ENCODE measurements at regions not wholly inside any gene's neighbourhood (a gene's known extent, or its start where the extent isn't known, plus 50 kb on each side); places are given as distances from the start of the nearest gene placed in this dataset.

GRCh38 chr2:19568809-19569208 lies 210.4 kb upstream of the OSR1 start:
- CTCF ChIA-PET, result no interaction called here
- peaks cover 4% of the 10 kb centered on the region for H3K27me3 Mint-ChIP-seq
- H3K4me1 Mint-ChIP-seq, result no peaks in the 10 kb centered on the region

DNA sequence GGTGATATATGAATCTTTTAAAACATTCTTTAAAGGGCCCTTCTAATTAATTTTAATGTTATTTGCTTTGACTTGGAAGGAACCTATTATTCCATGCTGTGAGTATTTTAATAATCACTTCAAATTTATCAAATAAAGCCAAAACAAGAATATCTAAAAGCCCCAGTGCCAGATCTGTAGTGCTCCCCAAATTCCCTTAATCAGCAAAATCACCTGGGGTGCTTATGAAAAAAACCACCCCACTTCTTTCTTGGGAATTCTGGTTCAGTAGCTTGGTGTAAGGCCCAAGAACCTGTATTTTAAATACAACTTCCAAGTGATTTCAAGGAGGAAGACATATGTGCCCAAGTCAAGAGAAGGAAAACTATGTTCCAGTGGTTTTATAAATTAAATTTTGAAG lies 202.4 kb upstream of the OSR1 start:
- Mint-ChIP-seq H3K27me3 (peaks cover 11% of the 10 kb centered on the region), H3K36me3 (no peaks in the 10 kb centered on the region), H3K4me1 (peaks cover 6% of the 10 kb centered on the region), H3K9me3 (ENCODE audit: low read depth) (no peaks in the 10 kb centered on the region), H3K4me3 (no peak overlapping the region), H3K27ac (no peak overlapping the region)
- DNase-seq (no peak), ATAC-seq (no peak)
- CTCF ChIA-PET, result no interaction called here

More at GRCh38 chr2:19568809-19569208, 210.4 kb upstream of the OSR1 start:
- no peak for DNase-seq
- no peak for ATAC-seq
- Mint-ChIP-seq H3K4me3 (no peak overlapping the region), H3K27ac (no peak overlapping the region), H3K9me3 (ENCODE audit: low read depth) (no peaks in the 10 kb centered on the region), H3K36me3 (no peaks in the 10 kb centered on the region)

DNA sequence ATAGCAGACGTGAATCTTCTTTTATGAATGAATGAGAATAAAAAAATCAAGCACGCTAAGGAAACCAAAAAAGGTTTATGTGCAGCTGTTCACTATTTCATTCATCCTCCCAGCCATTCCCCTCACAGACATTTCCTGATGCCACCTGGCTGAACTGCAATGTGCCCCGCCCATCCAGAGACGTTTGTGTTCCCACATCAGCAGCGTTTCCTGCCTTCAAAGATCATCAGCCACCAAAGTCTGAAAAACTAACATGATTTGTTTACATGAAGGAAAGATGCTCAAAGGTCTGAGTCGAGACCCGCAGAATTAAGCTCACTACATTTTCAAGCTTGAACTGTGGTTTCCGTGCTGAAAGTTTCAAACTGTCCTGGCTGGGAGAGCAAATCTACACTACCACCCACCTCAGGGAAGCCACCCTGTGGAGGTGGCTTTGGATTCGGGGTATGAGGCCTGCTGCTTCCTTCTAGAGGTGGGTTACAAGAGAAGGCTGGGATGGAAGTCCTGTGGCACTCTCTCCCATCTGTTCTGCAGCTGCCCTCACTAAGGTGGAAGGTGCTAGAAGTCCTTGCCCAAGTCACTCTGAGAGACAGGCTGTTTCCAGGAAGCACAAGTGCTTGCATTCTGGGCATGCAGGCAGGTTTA lies 201.3 kb upstream of the OSR1 start:
- H3K27ac Mint-ChIP-seq, result no peak overlapping the region
- H3K27me3 Mint-ChIP-seq, result peaks cover 11% of the 10 kb centered on the region
- DNase-seq (no peak), ATAC-seq (no peak)
- H3K36me3 Mint-ChIP-seq, result no peaks in the 10 kb centered on the region
- peaks cover 6% of the 10 kb centered on the region for H3K4me1 Mint-ChIP-seq
- H3K4me3 Mint-ChIP-seq, result no peak overlapping the region
- H3K9me3 Mint-ChIP-seq (ENCODE audit: low read depth), result no peaks in the 10 kb centered on the region
- CTCF ChIA-PET, result interaction anchor here (0.5 kb wide), 1 partner anchor 96 kb away, joined by 3 read pairs; no protein-coding TSS in a partner anchor

DNA sequence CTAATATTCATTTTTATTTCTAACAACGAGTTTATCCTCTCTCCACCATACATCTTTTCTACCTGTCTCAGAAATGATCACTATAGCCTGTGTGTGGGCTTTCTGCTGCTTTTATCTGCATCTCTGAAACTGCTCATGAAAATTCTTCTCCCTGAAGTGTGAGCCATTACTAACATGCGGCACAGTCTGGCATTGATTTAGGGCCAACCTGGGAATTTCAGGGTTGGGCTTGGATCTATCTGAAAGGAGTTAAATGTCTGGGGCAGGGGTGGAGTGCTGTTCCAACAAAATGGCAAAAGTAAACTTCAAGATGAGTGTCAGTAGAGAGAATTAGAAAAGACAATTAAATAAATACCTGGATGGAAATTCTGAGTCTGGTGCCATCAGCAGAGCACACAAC lies 198.2 kb upstream of the OSR1 start:
- DNase-seq (no peak), ATAC-seq (no peak)
- H3K27ac Mint-ChIP-seq, result no peak overlapping the region
- peaks cover 13% of the 10 kb centered on the region for H3K27me3 Mint-ChIP-seq
- CTCF ChIA-PET, result no interaction called here
- no peaks in the 10 kb centered on the region for H3K36me3 Mint-ChIP-seq
- H3K9me3 Mint-ChIP-seq (ENCODE audit: low read depth), result no peaks in the 10 kb centered on the region
- no peak overlapping the region for H3K4me3 Mint-ChIP-seq
- peaks cover 6% of the 10 kb centered on the region for H3K4me1 Mint-ChIP-seq

DNA sequence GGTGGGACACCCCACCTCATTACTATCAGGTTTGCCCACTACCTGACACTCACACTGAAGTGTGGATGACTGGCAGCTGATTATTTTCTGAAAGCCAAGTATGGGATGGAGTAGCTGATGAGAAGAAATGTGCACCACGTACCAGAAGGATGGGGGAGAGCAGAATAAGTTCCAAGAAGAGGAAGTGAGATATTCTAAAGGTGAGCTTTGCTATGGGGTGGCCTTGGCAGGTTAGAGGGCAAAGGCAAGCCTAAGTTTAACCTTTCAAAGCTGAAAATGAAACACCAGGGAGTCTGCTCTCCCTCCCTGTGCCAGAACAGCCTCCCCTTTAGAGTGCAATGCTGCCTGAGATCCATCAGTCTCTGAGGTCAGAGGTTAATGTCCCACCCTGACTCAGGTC lies 196.1 kb upstream of the OSR1 start:
- Mint-ChIP-seq H3K27ac (no peak overlapping the region), H3K27me3 (peaks cover 16% of the 10 kb centered on the region), H3K36me3 (no peaks in the 10 kb centered on the region), H3K4me1 (peaks cover 2% of the 10 kb centered on the region), H3K9me3 (ENCODE audit: low read depth) (no peaks in the 10 kb centered on the region), H3K4me3 (no peak overlapping the region)
- CTCF ChIA-PET, result interaction anchor here (0.9 kb wide), 1 partner anchor 9 kb away, joined by 3 read pairs; no protein-coding TSS in a partner anchor
- ATAC-seq, result no peak
- DNase-seq, result no peak

DNA sequence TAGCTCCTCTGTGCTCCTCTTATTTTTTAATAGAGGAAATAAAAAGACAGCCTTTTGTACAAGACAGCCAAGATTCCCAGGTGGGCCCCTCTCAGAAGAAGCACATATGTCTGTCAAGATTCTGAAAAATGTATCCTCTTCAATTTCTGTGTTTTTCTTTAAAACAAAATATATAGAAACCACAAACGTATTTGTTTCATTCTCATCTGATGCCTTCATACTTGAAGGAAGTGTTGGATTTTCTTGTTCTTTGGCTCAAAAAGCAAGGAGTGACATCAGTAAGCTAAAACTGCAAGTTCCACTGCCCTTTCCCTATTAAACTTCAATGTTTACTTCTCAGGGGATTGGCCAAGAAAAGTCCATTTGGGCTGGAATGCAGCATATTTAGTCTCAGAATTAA lies 193.8 kb upstream of the OSR1 start:
- CTCF ChIA-PET, result no interaction called here
- DNase-seq (no peak), ATAC-seq (no peak)
- Mint-ChIP-seq H3K9me3 (ENCODE audit: low read depth) (no peaks in the 10 kb centered on the region), H3K27ac (no peak overlapping the region), H3K36me3 (no peaks in the 10 kb centered on the region), H3K27me3 (peaks cover 8% of the 10 kb centered on the region), H3K4me1 (no peaks in the 10 kb centered on the region), H3K4me3 (no peak overlapping the region)

- Mint-ChIP-seq H3K4me1 (no peaks in the 10 kb centered on the region), H3K9me3 (ENCODE audit: low read depth) (no peaks in the 10 kb centered on the region), H3K27ac (no peak overlapping the region), H3K27me3 (peaks cover 8% of the 10 kb centered on the region), H3K4me3 (no peak overlapping the region), H3K36me3 (no peaks in the 10 kb centered on the region)
- DNase-seq, result no peak
- no peak for ATAC-seq
- CTCF ChIA-PET, result no interaction called here
These were observed 192.3 kb upstream of the OSR1 start for GRCh38 chr2:19550750-19551149.

DNA sequence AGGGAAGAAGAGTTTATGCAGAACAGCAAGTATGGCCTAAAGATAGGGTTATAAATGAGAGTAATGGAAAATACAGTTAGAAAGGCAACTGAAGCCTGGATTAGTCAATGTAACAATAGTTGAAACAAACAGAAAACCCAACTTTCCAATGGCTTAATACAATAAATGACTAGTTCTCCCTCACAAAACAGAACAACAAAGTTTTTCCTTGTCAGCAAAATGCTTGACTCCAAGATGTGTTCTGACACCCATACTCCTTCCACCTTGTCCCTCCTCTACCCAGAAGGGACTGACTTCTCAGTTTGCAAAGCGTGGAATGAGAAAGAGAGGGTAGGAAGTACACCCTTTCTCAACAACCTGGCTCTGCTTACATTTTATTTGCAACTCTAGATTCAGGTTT lies 191.4 kb upstream of the OSR1 start:
- Mint-ChIP-seq H3K27me3 (peaks cover 8% of the 10 kb centered on the region), H3K9me3 (ENCODE audit: low read depth) (no peaks in the 10 kb centered on the region), H3K4me3 (no peak overlapping the region), H3K27ac (no peak overlapping the region), H3K4me1 (no peaks in the 10 kb centered on the region), H3K36me3 (no peaks in the 10 kb centered on the region)
- ATAC-seq (no peak), DNase-seq (no peak)
- CTCF ChIA-PET, result no interaction called here

DNA sequence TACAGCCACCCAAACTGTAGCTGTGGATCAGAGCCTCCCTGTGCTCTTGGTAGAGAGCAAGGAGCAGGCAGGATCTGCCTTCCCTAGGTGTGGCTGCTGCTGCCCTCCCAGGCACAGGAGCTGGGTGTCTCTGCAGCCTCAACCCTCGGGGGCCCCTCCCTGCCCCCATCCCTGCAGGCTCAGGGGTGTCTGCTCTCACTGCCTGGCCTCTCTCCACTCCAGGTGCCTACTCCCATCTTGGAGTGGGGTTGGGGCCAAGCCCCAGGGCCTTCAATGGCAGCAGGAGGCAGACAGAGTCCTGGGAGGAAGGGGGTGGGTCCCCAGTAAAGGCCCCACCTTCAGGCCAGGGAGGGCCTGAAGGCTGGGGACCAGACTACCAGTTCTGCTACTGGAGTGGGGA lies 189.7 kb upstream of the OSR1 start:
- H3K36me3 Mint-ChIP-seq, result no peaks in the 10 kb centered on the region
- ATAC-seq, result no peak
- H3K4me3 Mint-ChIP-seq, result no peak overlapping the region
- H3K27me3 Mint-ChIP-seq, result peaks cover 3% of the 10 kb centered on the region
- DNase-seq, result no peak
- H3K4me1 Mint-ChIP-seq, result no peaks in the 10 kb centered on the region
- no peaks in the 10 kb centered on the region for H3K9me3 Mint-ChIP-seq (ENCODE audit: low read depth)
- CTCF ChIA-PET, result no interaction called here
- no peak overlapping the region for H3K27ac Mint-ChIP-seq

- Mint-ChIP-seq H3K4me1 (no peaks in the 10 kb centered on the region), H3K27ac (no peak overlapping the region), H3K4me3 (no peak overlapping the region), H3K9me3 (ENCODE audit: low read depth) (no peaks in the 10 kb centered on the region), H3K36me3 (no peaks in the 10 kb centered on the region), H3K27me3 (peaks cover 3% of the 10 kb centered on the region)
- DNase-seq, result no peak
- no peak for ATAC-seq
- CTCF ChIA-PET, result no interaction called here
These were observed 188.9 kb upstream of the OSR1 start for GRCh38 chr2:19547321-19547720.

GRCh38 chr2:19545507-19545906 lies 187.1 kb upstream of the OSR1 start:
- Mint-ChIP-seq H3K9me3 (ENCODE audit: low read depth) (no peaks in the 10 kb centered on the region), H3K27ac (no peak overlapping the region), H3K27me3 (peaks cover under 1% of the 10 kb centered on the region), H3K4me1 (no peaks in the 10 kb centered on the region), H3K4me3 (no peak overlapping the region), H3K36me3 (no peaks in the 10 kb centered on the region)
- CTCF ChIA-PET, result no interaction called here
- DNase-seq (no peak), ATAC-seq (no peak)

GRCh38 chr2:19543663-19544383 lies 185.4 kb upstream of the OSR1 start:
- no peaks in the 10 kb centered on the region for H3K9me3 Mint-ChIP-seq (ENCODE audit: low read depth)
- H3K27ac Mint-ChIP-seq, result no peak overlapping the region
- H3K36me3 Mint-ChIP-seq, result no peaks in the 10 kb centered on the region
- no peaks in the 10 kb centered on the region for H3K4me1 Mint-ChIP-seq
- CTCF ChIA-PET, result no interaction called here
- H3K27me3 Mint-ChIP-seq, result peaks cover 3% of the 10 kb centered on the region
- ATAC-seq, result no peak
- no peak overlapping the region for H3K4me3 Mint-ChIP-seq
- no peak for DNase-seq

DNA sequence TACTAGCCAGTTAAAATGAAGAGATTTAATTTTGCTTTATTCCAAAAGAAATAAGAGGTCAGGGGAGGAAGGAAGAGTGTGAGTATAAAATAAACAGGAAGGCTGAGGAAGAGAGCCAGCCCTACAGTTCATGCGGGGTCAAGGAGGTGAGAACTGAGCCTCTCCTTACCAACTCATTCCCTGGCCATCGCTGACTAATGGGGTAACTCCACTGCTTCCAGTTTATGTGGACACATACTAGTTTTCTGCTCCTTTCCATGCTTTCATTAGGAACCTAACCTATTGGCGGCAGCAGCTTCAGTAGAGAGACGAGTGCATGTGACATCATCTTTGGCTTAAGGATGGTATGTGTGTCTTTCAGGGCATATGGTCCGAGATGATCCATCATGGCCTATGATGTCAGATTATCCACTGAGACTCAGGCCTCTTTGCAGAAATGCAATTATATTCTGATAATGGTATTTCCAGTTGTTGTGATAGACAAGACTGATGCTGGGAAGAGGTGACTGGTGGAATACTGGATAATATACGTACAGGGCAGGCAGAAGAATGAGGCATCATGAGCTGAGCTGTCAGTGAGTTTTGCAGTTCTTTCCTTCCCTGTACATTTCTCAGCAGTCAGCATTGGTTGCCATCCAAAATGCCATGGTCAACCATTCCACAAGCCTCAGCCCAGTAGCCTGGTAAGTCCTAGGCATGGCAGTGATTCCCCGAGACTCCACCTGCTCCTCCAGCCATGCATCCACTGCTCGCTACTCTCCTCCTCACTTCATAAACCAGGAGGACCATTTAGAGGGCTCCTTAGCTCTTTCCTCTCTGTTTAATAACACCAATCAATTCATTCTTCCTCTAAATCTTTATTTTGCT lies 184.6 kb upstream of the OSR1 start:
- peaks cover 3% of the 10 kb centered on the region for H3K27me3 Mint-ChIP-seq
- CTCF ChIA-PET, result no interaction called here
- DNase-seq (no peak), ATAC-seq (no peak)
- no peak overlapping the region for H3K27ac Mint-ChIP-seq
- no peaks in the 10 kb centered on the region for H3K9me3 Mint-ChIP-seq (ENCODE audit: low read depth)
- H3K4me1 Mint-ChIP-seq, result no peaks in the 10 kb centered on the region
- H3K36me3 Mint-ChIP-seq, result no peaks in the 10 kb centered on the region
- no peak overlapping the region for H3K4me3 Mint-ChIP-seq

DNA sequence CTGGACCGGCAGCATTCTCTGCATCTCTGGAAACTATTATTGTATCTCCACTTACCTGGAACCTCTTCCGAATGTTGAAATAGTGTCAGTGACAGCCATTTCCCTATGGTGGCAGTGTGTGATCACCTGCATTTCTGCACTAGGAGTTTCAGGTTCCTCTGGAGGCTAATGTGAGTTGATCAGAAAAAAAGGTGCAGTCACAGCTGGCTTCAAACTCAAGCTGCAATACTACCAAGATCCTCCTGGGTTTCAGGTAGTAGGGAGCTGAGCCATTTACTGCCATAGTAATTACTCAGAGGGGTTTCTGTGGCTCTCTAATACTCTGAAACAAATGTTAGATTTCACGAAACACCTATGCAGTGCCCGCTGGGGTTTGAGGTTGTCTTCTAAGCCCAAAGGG lies 183.5 kb upstream of the OSR1 start:
- Mint-ChIP-seq H3K27me3 (peaks cover 7% of the 10 kb centered on the region), H3K27ac (no peak overlapping the region), H3K4me3 (no peak overlapping the region), H3K36me3 (no peaks in the 10 kb centered on the region), H3K9me3 (ENCODE audit: low read depth) (no peaks in the 10 kb centered on the region), H3K4me1 (no peaks in the 10 kb centered on the region)
- CTCF ChIA-PET, result no interaction called here
- DNase-seq (no peak), ATAC-seq (no peak)

Measured in activated CD8-positive, alpha-beta memory T cell treated with anti-CD3 and anti-CD28 coated beads, Interleukin-2, amount 10 ng/mL, durations not matched to agents 7 days and 5 days (primary cell).